HG03045 (cell line): ENCODE measurements at regions not wholly inside any gene's neighbourhood (a gene's known extent, or its start where the extent isn't known, plus 50 kb on each side); places are given as distances from the start of the nearest gene placed in this dataset.
"Not testable (repeated sequence)": the region's sequence is repeated elsewhere in the genome, so short reads cannot be mapped to it uniquely, and the experiment has no call there.

Experiments
- ATAC-seq: cut with Tn5 transposase; IDR thresholded peaks from one replicate; pipeline ENCODE4 v1.9.1; 2021; ENCODE audit warnings: mild to moderate bottlenecking, moderate library complexity; ENCODE audit not compliant: unreplicated experiment

DNA sequence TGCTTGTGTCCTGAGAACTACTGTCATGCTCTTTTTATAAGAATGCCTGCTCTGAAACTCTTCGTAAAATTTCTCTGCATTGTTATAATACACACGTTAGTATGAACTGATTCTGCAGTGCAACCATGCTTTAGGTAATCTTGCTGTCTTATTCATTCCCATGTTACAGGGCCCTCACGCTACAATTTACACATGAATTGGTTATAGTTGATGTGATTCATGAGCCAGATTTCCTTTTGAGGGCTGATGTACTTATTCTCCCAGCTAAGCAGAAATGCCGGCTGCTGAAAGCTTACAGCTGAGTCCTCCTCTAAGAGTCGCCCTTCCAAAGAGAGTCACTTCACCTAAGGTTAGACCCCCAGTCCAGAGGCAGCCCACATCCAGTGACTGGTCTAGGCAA, 233.5 kb upstream of the PCSK5 start:
- ATAC-seq = no peak

DNA sequence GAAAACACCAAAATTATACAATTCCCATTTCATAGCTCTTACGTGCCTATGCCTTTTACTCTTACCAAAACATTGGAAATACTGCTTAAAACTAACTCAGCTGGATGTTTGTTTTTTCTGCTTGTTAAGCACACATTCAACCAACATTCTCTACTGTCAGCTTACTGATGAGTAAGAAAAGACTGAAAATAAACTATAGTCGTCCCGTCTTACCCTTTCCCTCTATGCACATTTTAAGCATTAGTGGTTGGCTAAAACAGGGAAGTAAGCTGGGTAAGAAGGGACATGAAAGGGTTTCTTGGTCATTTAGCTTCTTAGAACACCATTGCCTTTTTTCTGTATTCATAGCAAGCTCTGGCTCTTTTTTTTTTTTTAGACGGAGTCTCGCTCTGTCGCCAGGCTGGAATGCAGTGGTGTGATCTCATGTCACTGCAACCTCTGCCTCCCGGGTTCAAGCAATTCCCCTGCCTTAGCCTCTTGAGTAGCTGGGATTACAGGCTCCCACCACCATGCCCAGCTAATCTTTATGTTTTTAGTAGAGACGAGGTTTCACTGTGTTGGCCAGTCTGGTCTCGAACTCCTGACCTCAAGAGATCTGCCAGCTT, 232.1 kb upstream of the PCSK5 start:
- ATAC-seq = no peak

DNA sequence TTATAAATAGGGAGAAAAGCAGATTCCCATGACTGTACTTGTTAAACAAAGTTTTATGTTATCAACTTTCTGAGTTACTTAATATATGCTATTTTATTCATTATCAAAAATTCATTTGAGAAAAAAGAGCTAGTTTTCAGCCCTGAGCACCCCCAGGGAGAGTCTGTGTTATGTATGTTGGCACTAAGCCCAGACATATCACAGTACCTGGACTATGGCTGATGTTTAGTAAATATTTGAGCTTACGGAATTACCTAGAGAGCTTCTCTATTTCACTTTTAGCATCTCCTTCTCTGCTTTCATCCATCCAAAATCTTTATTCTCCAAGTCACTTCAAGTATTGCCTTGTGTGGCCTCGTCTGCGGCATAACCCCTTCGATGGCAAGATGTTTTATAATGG, 225.9 kb upstream of the PCSK5 start:
- ATAC-seq = no peak

DNA sequence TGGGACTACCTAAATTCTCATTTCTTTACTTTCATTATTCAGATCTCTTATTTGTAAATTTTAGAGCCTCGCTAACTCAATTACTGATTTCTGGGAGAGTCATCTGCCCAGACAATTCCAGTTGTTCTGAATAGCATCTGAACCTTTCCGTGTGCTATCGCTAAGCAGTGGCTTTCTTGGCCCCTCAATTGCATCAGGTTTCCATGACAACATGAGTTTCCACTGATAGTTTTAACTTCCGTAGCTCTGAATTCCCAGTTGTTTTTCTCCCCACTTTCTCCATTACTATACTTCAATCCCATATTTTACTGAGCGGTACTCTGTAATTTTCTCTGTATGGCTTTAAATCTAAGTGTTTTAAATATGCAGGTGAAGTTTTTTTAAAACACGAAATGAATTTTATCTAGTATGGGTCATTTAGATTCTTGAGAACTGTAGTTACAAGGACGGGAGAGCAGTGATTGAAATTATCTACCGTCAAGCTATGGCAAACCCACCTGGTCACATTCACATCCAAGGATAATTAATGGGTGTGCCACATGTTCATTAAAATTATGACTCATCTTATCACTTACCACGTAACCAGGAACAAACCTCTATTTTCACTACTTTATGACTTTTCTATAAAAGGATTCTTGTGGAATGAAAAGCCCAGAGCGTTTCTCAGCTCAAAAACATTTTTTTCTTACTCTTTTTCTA, 223.5 kb upstream of the PCSK5 start:
- ATAC-seq = no peak

DNA sequence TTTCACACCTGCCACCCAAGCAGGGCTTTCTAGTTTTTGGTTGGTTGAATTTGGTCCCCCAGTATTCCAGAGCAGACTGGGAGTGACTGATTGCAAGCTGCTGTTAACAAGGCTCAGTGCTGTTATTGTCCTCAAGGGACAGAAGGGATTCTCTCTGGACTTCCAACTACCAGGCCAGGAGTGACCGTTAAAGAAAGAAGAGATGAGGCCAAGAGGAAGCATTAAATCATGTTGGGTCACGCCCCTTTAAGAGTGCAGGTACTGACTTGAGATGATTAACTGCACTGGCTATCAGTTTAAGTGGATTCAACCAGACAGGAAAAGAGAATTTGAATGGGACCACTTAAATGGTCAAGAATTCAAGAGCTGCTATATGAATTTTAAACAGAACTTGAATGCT, 220.8 kb upstream of the PCSK5 start:
- no peak for ATAC-seq

DNA sequence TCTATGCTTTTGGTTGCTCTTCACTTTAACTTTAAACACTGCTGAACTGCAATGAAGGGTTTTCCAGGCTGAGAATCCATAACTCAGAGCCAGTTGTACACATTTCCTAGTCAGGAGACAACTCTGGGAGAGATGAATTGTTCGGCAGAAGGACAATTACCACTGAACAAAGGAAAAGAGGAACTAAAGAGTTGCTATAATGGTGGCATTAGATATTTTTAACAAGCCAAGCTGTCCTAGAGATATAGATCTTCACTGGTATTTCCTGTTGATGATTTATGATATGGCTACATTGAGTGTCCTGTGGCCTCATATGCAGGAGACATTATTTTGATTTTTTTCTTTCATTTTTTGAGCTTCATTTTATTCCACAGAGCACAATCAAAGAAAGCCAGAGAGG, 219.1 kb upstream of the PCSK5 start:
- ATAC-seq = no peak

DNA sequence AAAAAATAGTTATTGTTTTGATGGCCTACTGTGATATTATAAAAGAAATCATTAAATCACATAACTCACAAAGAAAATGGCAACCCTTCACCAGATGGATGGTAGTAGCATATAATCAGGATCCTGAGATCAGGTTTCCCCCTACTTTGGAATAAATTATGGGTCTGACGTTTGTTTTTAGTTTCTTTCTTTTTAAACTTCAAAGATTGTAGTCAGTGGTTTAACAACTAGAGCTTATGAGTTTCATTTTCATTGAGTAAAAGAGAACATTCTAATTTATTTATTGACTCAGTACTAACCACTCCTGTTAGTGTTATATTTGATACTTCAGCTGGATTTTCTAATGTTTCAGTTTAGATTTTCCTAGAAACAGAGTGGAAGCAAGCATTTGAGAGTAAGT, 218.0 kb upstream of the PCSK5 start:
- ATAC-seq = no peak

- no peak for ATAC-seq
Observed at GRCh38 chr9:75683591-75683990, 206.9 kb upstream of the PCSK5 start.

DNA sequence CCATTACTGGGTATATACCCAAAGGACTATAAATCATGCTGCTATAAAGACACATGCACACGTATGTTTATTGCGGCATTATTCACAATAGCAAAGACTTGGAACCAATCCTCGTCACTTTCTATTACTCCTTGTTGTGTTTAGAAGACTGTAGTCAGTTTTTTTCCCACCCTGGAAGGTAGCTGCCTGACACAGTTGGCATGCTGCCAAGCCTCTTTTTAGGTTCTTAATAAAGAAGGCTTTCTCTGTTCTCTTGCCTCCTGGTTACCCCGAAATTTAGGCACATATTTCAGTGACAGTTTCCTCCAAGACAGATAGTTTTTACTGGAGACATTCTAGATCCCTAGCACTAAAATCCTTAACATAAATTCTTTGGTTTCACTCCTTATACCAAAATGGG, 205.4 kb upstream of the PCSK5 start:
- no peak for ATAC-seq

- no peak for ATAC-seq
Observed at GRCh38 chr9:75687359-75687953, 203.0 kb upstream of the PCSK5 start.

GRCh38 chr9:75690551-75690950, 199.9 kb upstream of the PCSK5 start:
- not testable (repeated sequence) for ATAC-seq

GRCh38 chr9:75691408-75691807, 199.1 kb upstream of the PCSK5 start:
- ATAC-seq = no peak

- no peak for ATAC-seq
Observed at GRCh38 chr9:75692309-75692708, 198.2 kb upstream of the PCSK5 start.

DNA sequence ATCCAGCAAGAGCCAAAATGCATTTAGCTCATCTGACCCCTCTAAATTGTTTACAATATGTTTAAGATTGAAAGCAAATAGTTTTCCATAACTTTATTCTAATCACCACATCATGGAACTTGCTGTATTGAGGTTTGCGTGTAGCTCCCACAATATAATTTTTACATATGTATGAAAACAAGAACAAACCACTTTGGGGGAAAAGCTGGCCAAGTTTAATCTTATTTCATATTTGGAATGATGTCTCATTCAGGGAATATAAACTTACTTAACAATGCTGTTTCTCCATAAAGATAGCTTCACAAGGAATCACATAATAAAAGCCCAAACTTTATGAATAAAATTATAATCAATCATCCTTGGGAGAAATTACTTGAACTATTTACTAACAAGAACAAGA, 194.6 kb upstream of the PCSK5 start:
- no peak for ATAC-seq

DNA sequence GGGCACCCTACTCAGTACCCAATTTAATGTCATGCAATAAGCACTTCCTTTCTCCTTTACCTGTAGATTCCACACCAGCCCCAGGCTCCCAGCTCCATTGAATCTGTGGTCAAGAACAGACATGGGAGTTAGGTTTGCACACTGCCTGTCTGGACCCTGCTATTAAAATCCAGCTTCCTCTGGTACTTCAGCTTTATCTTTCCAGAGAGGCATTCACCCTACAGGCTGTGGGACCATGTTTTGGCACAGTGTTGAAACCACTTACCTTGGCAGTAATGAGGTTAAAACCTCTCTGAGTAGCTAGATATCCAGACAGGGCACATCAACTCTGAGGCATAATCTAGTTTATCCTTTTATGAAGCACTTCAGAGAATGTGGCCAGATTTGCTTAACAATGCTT, 191.5 kb upstream of the PCSK5 start:
- no peak for ATAC-seq

DNA sequence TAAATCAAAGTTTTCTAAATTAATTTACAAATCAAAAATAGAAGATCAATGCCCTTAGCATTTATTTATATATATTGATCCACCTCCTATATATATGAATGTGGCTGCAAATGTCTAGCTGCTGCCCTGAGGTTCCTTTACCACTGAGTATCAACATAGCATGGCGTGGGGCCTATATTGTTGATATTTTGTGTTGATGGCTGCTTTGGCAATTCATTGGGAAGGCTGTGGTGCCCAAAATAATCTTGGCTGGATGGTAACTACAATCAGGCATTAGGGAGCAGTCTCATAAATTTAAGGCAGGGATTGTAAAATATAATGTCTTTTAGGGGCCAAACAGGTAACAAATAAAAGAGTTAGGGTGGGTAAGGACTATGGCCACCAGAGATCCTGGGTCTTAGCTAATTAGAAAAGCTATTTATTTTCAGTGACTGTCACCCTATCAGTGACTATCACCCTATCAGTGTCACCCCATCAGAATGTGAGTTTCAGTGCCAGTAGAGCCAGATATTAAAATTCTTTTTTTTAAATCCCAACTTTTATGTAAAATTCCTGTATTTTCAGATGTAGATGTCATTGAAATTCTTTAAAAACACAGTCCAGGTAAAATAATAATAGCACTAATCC, 190.7 kb upstream of the PCSK5 start:
- ATAC-seq = no peak

GRCh38 chr9:75700252-75700640, 190.2 kb upstream of the PCSK5 start:
- no peak for ATAC-seq

DNA sequence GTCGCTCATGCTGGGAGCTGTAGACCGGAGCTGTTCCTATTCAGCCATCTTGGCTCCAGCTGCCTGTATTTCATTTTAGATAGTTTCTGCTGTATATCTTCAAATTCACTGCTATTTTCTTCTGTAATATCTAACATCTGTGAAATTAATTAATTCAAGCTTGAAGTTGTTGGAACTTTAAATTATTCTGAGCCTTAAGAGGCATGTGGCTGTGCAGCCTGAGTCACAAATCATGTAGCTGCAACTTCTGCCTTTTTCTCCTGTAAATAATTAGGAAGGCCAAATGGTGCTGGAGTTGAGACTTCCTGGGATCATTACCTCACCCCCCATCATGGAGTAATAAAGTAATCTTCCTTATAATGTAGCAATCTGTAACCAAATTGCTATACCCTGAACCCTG, 183.3 kb upstream of the PCSK5 start:
- ATAC-seq = no peak

DNA sequence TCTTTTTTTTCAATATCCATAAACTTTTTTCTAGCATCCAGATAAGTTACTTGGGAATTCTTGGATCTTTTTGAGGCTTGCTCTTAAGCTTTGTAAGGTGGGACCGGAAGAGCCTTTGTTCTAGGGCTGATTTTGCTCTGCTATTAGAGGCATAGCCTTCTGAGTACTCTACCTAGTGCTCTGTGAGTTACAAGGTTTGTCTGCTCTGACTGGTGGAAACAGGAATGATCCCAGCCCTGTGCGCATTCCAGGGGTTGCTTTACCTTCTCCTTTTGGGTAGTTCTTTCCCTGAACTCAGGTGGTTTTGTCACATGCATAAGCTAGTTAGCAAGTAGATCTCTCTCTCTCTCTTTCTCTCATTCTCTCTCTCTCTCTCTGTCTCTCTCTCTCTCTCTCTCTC, 180.8 kb upstream of the PCSK5 start:
- ATAC-seq = no peak

GRCh38 chr9:75712700-75713099, 177.8 kb upstream of the PCSK5 start:
- ATAC-seq = no peak

DNA sequence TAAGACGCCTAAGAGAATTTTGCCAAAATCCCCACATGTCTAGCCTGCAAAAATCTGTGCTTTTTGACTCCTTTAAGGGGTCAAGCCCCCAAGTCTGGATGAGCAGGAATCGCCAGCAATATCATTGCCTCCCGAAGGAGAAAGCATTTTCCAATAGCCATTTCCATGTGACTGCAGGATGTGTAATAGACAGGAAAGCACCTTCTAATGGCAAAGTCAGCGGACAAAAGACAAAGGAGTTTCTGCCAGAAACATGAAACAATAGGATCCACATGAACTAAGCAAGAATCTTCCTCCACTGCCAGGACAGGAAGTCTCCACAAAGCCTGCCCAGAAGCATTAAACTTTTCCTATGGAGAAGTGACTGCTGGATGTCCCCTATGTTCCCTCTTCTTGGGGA, 177.1 kb upstream of the PCSK5 start:
- no peak for ATAC-seq

DNA sequence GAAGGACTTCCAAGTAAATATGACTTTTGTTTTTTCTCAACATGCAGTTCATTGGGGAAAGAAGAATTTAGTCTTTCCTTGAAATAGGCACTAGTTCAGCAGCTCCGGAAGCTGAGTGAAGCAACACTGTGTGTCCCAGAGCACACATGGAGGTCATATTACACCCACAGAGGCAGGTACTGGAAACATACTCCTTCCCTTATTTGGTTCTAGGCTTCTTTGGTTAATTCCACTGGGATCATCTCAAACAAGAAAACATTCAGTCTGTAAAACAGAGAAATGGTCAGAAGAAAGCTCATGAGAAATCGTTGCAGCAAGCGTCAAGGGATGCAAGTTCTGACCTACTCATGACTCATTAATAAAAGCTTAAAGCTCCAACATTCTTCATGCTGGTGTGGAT, 175.1 kb upstream of the PCSK5 start:
- no peak for ATAC-seq
